Kidney epithelial cell (primary cell): ENCODE measurements at regions not wholly inside any gene's neighbourhood (a gene's known extent, or its start where the extent isn't known, plus 50 kb on each side); places are given as distances from the start of the nearest gene placed in this dataset.

ENCODE experiments used
- DNase-seq: peaks from one replicate; pipeline ENCODE4 v3.0.0-alpha.2; 2010; ENCODE audit warnings: low read depth
- H3K27me3 ChIP-seq: 2 replicates; pipeline ENCODE4 v1.6.0; 2011; ENCODE audit warnings: low read length; ENCODE audit not compliant: control insufficient read depth, insufficient read depth
- H3K36me3 ChIP-seq: 2 replicates; pipeline ENCODE4 v1.5.1; 2011; ENCODE audit warnings: low read length; ENCODE audit not compliant: control insufficient read depth, insufficient read depth
- H3K4me3 ChIP-seq: 2 replicates; pipeline ENCODE4 v1.5.1; 2011; ENCODE audit warnings: low read depth, mild to moderate bottlenecking, control low read depth, low read length
- CTCF ChIP-seq: IDR thresholded peaks from 2 replicates; pipeline ENCODE4 v1.5.1; 2011; ENCODE audit warnings: mild to moderate bottlenecking, moderate library complexity, low read length, control low read depth, inconsistent platforms; ENCODE audit not compliant: insufficient read depth, poor library complexity, severe bottlenecking

- DNase-seq = no peak
- no peak overlapping the region for H3K4me3 ChIP-seq
- no peaks in the 10 kb centered on the region for H3K27me3 ChIP-seq
- TF ChIP-seq CTCF = no peak
- no peaks in the 10 kb centered on the region for H3K36me3 ChIP-seq
Observed at GRCh38 chr13:54187461-54187860, 1158.8 kb downstream of the OLFM4 start.

- no peak for TF ChIP-seq CTCF
- no peak overlapping the region for H3K4me3 ChIP-seq
- no peaks in the 10 kb centered on the region for H3K36me3 ChIP-seq
- H3K27me3 ChIP-seq = no peaks in the 10 kb centered on the region
- DNase-seq = no peak
Observed at GRCh38 chr13:54194233-54195024, 1165.8 kb downstream of the OLFM4 start.

GRCh38 chr13:54196684-54197083 lies 1168.1 kb downstream of the OLFM4 start:
- no peak overlapping the region for H3K4me3 ChIP-seq
- TF ChIP-seq CTCF = no peak
- H3K27me3 ChIP-seq = no peaks in the 10 kb centered on the region
- no peaks in the 10 kb centered on the region for H3K36me3 ChIP-seq
- no peak for DNase-seq

GRCh38 chr13:54198911-54199310 lies 1170.3 kb downstream of the OLFM4 start:
- Histone ChIP-seq H3K4me3 (no peak overlapping the region), H3K36me3 (no peaks in the 10 kb centered on the region), H3K27me3 (no peaks in the 10 kb centered on the region)
- no peak for TF ChIP-seq CTCF
- DNase-seq = no peak

- DNase-seq = no peak
- no peaks in the 10 kb centered on the region for H3K36me3 ChIP-seq
- no peak overlapping the region for H3K4me3 ChIP-seq
- H3K27me3 ChIP-seq = no peaks in the 10 kb centered on the region
- TF ChIP-seq CTCF = no peak
Observed at GRCh38 chr13:54206626-54207025, 1178.0 kb downstream of the OLFM4 start.
